Aorta (tissue), 5 donors: ENCODE measurements at regions not wholly inside any gene's neighbourhood (a gene's known extent, or its start where the extent isn't known, plus 50 kb on each side); places are given as distances from the start of the nearest gene placed in this dataset.

Source experiments
- ATAC-seq: fragments of 200-7000 bp; cut with Tn5 transposase; one replicate; pipeline ENCODE4 v1.9.1; 2022; ENCODE audit warnings: moderate library complexity; ENCODE audit not compliant: low FRiP score
- DNase-seq, 2 donors: peaks; one replicate each; pipeline ENCODE4 v3.0.0-alpha.2; 2020
- H3K27ac ChIP-seq, 2 donors: one replicate each; pipeline ENCODE4 v1.5.1; 2013; ENCODE audit warnings: low read length in 2 of 2, mild to moderate bottlenecking in 2 of 2, moderate library complexity in 2 of 2, control low read depth in 1 of 2, inconsistent platforms in 1 of 2, low read depth in 1 of 2
- H3K27me3 ChIP-seq, 2 donors: one replicate each; pipeline ENCODE4 v1.6.1; 2013; ENCODE audit warnings: control low read depth in 1 of 2, low read length in 1 of 2, mild to moderate bottlenecking in 1 of 2, moderate library complexity in 1 of 2; ENCODE audit not compliant: insufficient read depth in 2 of 2, control insufficient read depth in 1 of 2
- H3K36me3 ChIP-seq, 2 donors: one replicate each; pipeline ENCODE4 v1.6.1; 2013; ENCODE audit warnings: control low read depth in 1 of 2, low read length in 1 of 2, mild to moderate bottlenecking in 1 of 2; ENCODE audit not compliant: insufficient read depth in 2 of 2, control insufficient read depth in 1 of 2
- H3K4me1 ChIP-seq, 2 donors: one replicate each; pipeline ENCODE4 v1.6.1; 2013; ENCODE audit warnings: low read length in 2 of 2, control low read depth in 1 of 2, mild to moderate bottlenecking in 1 of 2, moderate library complexity in 1 of 2; ENCODE audit not compliant: insufficient read depth in 2 of 2, control insufficient read depth in 1 of 2
- H3K4me3 ChIP-seq, 2 donors: one replicate each; pipeline ENCODE4 v1.5.1; 2013; ENCODE audit warnings: low read length in 2 of 2, control low read depth in 1 of 2, mild to moderate bottlenecking in 1 of 2
- H3K9me3 ChIP-seq: one replicate; pipeline ENCODE4 v1.6.1; 2013; ENCODE audit warnings: mild to moderate bottlenecking, low read length; ENCODE audit not compliant: control insufficient read depth
- WGBS, 2 donors: extraction: QIAGEN DNeasy Blood & Tissue Kit; methylation state at CpG; one replicate each; pipeline ENCODE4 v1.1.7; 2013; 5-methylcytosine and 5-hydroxymethylcytosine counted together
- intact Hi-C, 2 donors: fragments of 100-400 bp; cut with DNase I; formaldehyde crosslinking; loops; one replicate each; pipeline versions ENCODE4 v1.14.2 to v1.15.0; 2022
- donor health status: healthy with polysubstance abuse.
- donor health status: Bipolar disorder and iron deficiency.
- donor health status: DM: no; HTN: no; CAD: no.
- donor health status: DM: no; HTN: no; CAD: no.
- donor health status: DM: yes; HTN: yes; CAD: no.

DNA sequence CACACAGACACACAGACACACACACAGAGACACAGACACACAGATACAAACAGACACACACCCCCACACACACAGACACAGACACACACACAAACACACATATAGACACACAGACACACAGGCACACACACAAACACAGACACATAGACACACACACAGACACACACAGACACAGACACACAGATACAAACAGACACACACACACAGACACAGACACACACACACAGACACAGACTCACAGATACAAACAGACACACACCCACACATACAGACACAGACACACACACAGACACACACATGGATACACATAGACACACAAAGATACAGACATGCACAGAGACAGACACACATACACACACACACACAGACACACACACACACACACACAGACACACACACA lies 174.5 kb downstream of the URI1 start:
- no peaks in the 10 kb centered on the region for H3K4me1 ChIP-seq
- no peak overlapping the region for H3K4me3 ChIP-seq
- no peaks in the 10 kb centered on the region for H3K36me3 ChIP-seq
- peak in 1 of 2 donors; percentile 22 for DNase-seq
- H3K27ac ChIP-seq: no peak overlapping the region
- H3K27me3 ChIP-seq: no peaks in the 10 kb centered on the region
- H3K9me3 ChIP-seq: no peaks in the 10 kb centered on the region
- no peak for ATAC-seq
- intact Hi-C loops: no loop called here

- no peak overlapping the region for H3K27ac ChIP-seq
- DNase-seq (peak in 1 of 2 donors; percentile 68), ATAC-seq (peak; percentile 27)
- H3K36me3 ChIP-seq: no peaks in the 10 kb centered on the region
- intact Hi-C loops: no loop called here
- no peaks in the 10 kb centered on the region for H3K27me3 ChIP-seq
- H3K4me1 ChIP-seq: no peaks in the 10 kb centered on the region
- H3K4me3 ChIP-seq: no peak overlapping the region
- H3K9me3 ChIP-seq: no peaks in the 10 kb centered on the region
- WGBS, 2 donors: 68 to 70% methylated on average over 16 of the region's 16 CpGs
These were observed 175.0 kb downstream of the URI1 start for GRCh38 chr19:30116984-30117555.

DNA sequence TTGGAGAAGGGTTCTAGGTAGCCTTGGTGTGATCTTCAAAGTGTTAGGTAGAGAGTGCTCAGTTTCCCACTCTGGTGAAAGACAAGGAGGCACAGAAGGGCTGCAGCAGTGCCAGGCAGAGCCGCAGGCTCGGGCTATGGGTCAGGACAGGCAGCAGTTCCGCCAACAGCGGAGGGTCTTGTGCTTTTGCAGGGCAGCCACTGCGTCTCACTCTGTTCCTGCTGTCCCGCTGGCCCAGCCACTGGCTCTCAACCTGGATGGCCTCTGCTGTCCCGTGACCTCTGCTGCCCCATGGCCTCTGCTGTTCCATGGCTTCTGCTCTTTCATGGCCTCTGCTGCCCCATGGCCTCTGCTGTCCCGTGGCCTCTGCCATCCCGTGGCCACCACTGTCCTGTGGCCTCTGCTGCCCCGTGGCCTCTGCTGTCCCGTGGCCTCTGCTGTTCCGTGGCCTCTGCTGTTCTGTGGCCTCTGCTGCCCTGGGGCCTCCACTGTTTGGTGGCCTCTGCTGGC lies 175.7 kb downstream of the URI1 start:
- H3K4me1 ChIP-seq: no peaks in the 10 kb centered on the region

DNA sequence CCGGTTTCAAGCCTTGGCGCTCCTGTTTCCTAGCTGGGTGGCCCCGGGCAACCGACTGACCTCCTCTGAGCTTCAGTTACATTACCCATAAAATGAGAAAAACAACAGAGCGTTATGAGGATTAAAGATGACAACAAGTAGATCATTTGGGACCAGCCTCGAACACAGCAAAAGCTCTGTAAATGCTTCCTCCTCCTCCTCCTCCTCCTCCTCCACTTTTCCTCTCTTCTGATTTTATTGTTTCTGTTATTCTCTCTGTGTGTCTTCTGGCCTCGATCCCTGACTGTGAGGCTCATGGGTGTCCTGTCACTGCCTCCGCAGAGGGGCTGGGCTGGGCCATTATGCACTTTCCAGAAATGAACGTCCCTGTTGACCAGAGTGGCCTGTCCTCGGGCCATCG lies 176.2 kb downstream of the URI1 start:
- no peaks in the 10 kb centered on the region for H3K36me3 ChIP-seq
- intact Hi-C loops: no loop called here
- no peak for DNase-seq
- no peaks in the 10 kb centered on the region for H3K27me3 ChIP-seq
- no peak for ATAC-seq
- H3K4me3 ChIP-seq: no peak overlapping the region
- H3K27ac ChIP-seq: no peak overlapping the region
- H3K4me1 ChIP-seq: no peaks in the 10 kb centered on the region
- H3K9me3 ChIP-seq: no peaks in the 10 kb centered on the region
- WGBS, 2 donors: 73 to 83% methylated on average over 11 of the region's 11 CpGs

More for the DNA sequence above, 175.7 kb downstream of the URI1 start:
- 89 to 91% methylated on average over 11 to 12 of the region's 12 CpGs for WGBS, 2 donors
- Histone ChIP-seq H3K9me3 (no peaks in the 10 kb centered on the region), H3K4me3 (no peak overlapping the region), H3K27me3 (no peaks in the 10 kb centered on the region), H3K27ac (no peak overlapping the region), H3K36me3 (no peaks in the 10 kb centered on the region)
- intact Hi-C loops: no loop called here
- ATAC-seq: peak; percentile 23
- peak in 1 of 2 donors; percentile 56 for DNase-seq

- WGBS, 2 donors: 66 to 69% methylated on average over 12 of the region's 12 CpGs
- Histone ChIP-seq H3K27me3 (no peaks in the 10 kb centered on the region), H3K9me3 (no peaks in the 10 kb centered on the region), H3K4me3 (no peak overlapping the region), H3K36me3 (no peaks in the 10 kb centered on the region), H3K27ac (no peak overlapping the region), H3K4me1 (no peaks in the 10 kb centered on the region)
- intact Hi-C loops: no loop called here
- DNase-seq: peak in 1 of 2 donors; percentile 67
- no peak for ATAC-seq
These were observed 176.7 kb downstream of the URI1 start for GRCh38 chr19:30118760-30119159.

DNA sequence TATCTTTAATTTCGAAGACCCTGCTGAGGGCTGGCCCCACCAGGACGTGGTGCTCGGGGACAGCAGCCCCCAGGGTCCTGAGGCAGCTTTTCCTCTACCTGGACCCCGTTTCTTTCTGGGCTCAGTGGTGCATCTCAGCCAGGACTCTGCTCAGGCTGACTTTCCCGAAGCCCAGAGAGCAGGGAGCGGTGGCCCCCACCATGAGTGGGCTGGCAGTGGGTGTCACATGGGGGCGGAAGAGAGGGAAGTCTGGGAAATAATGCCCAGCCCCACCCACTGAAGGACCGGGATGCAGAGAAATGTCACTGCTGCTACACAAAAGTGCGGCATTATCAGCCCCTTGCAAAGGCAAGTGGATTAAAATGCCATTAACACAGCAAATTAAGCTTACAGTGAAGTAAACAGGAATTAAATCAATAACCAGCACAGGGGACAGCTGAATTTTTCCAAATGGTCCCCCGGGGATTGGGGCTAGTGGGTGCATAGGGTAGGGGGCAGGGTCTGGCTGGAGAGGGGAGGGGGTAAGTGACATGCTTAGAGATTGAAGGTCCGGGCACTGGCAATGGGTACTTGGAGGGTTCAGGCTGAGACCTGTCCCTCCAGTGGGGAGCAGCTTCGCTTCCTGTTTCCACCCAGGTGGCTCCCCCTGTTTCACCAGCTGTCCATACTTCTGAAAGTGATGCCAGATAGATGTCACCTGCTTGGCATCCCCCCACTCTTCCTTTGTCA lies 177.3 kb downstream of the URI1 start:
- no peaks in the 10 kb centered on the region for H3K36me3 ChIP-seq

DNA sequence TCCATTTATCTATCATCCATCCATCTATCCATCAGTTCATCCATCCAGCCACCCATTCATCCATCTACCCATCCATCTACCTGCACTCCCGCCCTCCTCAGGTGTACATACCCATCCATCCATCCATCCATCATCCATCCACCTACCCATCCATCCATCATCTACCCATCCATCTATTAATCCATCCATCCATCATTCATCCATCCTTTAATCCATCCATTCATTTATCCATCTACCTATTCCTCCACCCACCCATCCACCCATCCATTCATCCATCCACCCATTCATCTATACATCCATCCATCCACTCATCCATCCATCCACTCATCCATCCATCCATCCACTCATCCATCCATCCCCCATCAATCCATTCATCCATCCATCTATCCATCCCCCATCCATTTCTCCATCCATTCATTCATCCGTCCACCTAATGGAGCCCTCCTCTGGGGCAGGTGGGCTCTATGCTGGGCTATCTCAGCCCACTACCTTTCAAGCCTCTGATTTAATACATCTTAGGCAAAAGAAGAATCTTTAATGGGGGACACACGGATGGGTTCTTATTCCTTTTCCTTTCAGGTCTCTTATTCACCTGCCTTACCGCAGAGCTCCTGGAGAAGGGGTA lies 178.9 kb downstream of the URI1 start:
- Histone ChIP-seq H3K4me3 (no peak overlapping the region), H3K36me3 (no peaks in the 10 kb centered on the region), H3K9me3 (no peaks in the 10 kb centered on the region), H3K4me1 (no peaks in the 10 kb centered on the region), H3K27me3 (no peaks in the 10 kb centered on the region), H3K27ac (no peak overlapping the region)
- no peak for DNase-seq
- intact Hi-C loops: no loop called here
- ATAC-seq: no peak
- WGBS, 2 donors: 89 to 92% methylated on average over 4 of the region's 4 CpGs

More for the DNA sequence above, 177.3 kb downstream of the URI1 start:
- Histone ChIP-seq H3K27ac (no peak overlapping the region), H3K4me3 (no peak overlapping the region), H3K9me3 (no peaks in the 10 kb centered on the region), H3K4me1 (no peaks in the 10 kb centered on the region), H3K27me3 (no peaks in the 10 kb centered on the region)
- ATAC-seq (no peak), DNase-seq (peak in 1 of 2 donors; percentile 16)
- intact Hi-C loops: no loop called here
- WGBS, 2 donors: 71 to 72% methylated on average over 12 of the region's 12 CpGs

DNA sequence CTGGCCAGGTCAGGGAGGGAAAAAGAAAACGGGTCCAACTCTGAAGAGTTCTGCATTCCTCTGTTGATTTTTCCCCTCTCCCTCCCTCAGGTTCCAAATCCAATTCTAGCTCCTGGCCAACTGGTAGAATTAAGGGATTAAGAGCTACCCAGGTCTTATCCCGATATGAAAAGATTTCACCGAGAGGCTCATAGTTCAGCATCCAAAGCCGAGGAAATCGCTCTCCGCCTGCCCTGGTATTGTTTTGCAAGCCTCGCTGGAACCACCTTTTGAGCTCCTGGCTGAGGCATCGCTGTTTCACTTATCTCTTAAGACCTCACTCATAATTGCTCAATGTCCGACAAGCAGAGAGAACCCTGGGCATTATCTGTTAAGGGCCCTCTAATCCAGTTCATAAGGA lies 180.4 kb downstream of the URI1 start:
- intact Hi-C loops: no loop called here
- Histone ChIP-seq H3K27me3 (no peaks in the 10 kb centered on the region), H3K9me3 (no peaks in the 10 kb centered on the region), H3K27ac (no peak overlapping the region), H3K4me1 (no peaks in the 10 kb centered on the region), H3K4me3 (no peak overlapping the region), H3K36me3 (no peaks in the 10 kb centered on the region)
- DNase-seq: no peak
- no peak for ATAC-seq
- WGBS, 2 donors: 77 to 81% methylated on average over 9 of the region's 9 CpGs

DNA sequence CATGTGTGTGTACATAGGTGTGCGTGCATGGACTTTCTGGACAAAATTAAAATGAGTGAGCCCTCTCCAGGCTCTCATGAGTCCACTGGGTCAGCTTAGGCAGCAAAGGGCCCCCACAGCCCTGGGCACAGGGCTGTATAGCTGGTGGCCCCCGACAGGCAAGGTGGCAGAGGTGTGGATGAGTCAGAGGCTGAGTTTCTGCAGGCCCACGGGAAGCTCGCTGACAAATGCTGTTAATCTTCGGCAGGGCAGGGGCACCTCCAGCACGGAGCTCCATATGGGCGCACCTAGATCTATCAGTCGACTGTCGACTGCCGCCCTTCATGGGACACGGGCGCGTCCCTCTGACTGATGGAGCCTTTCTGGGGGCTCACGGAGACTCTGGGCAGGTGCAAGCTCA lies 181.1 kb downstream of the URI1 start:
- Histone ChIP-seq H3K4me1 (no peaks in the 10 kb centered on the region), H3K27me3 (no peaks in the 10 kb centered on the region), H3K27ac (no peak overlapping the region), H3K4me3 (no peak overlapping the region), H3K36me3 (no peaks in the 10 kb centered on the region), H3K9me3 (no peaks in the 10 kb centered on the region)
- DNase-seq (no peak), ATAC-seq (no peak)
- WGBS, 2 donors: 84 to 85% methylated on average over 14 of the region's 14 CpGs
- intact Hi-C loops: no loop called here
